H9 (cell line): ENCODE measurements at regions not wholly inside any gene's neighbourhood (a gene's known extent, or its start where the extent isn't known, plus 50 kb on each side); places are given as distances from the start of the nearest gene placed in this dataset.
"Not testable (repeated sequence)": the region's sequence is repeated elsewhere in the genome, so short reads cannot be mapped to it uniquely, and the experiment has no call there.

Source experiments
- DNase-seq: peaks from one replicate; pipeline ENCODE4 v3.0.0-alpha.2; 2017
- H2AFZ ChIP-seq: one replicate; pipeline ENCODE4 v1.6.1; 2013; ENCODE audit warnings: mild to moderate bottlenecking, low read length, control low read depth, moderate library complexity
- H2AK5ac ChIP-seq: 2 replicates; pipeline ENCODE4 v1.6.1; 2013; ENCODE audit warnings: low read length, control low read depth, mixed read lengths; ENCODE audit not compliant: insufficient read length
- H2BK120ac ChIP-seq: one replicate; pipeline ENCODE4 v1.6.1; 2013; ENCODE audit warnings: low read depth, mild to moderate bottlenecking, low read length, control low read depth, inconsistent platforms; ENCODE audit not compliant: poor library complexity, severe bottlenecking
- H2BK12ac ChIP-seq: 2 replicates; pipeline ENCODE4 v1.6.1; 2013; ENCODE audit warnings: low read length, control low read depth, mixed read lengths, low read depth; ENCODE audit not compliant: insufficient read length
- H2BK15ac ChIP-seq: 2 replicates; pipeline ENCODE4 v1.6.1; 2013; ENCODE audit warnings: low read depth, low read length, control low read depth
- H2BK20ac ChIP-seq: one replicate; pipeline ENCODE4 v1.6.1; 2013; ENCODE audit warnings: low read depth, mild to moderate bottlenecking, low read length, control low read depth, inconsistent platforms; ENCODE audit not compliant: poor library complexity, severe bottlenecking
- H2BK5ac ChIP-seq: 2 replicates; pipeline ENCODE4 v1.6.1; 2013; ENCODE audit warnings: low read length, control low read depth, mixed read lengths; ENCODE audit not compliant: insufficient read length
- H3K14ac ChIP-seq: 2 replicates; pipeline ENCODE4 v1.6.1; 2013; ENCODE audit warnings: low read length, control low read depth; ENCODE audit not compliant: insufficient read depth
- H3K18ac ChIP-seq: 2 replicates; pipeline ENCODE4 v1.6.1; 2013; ENCODE audit warnings: low read depth, mild to moderate bottlenecking, mixed read lengths, low read length, control low read depth; ENCODE audit not compliant: insufficient read length
- H3K23ac ChIP-seq: 2 replicates; pipeline ENCODE4 v1.6.1; 2013; ENCODE audit warnings: low read length, control low read depth, mixed read lengths, low read depth; ENCODE audit not compliant: insufficient read length
- H3K23me2 ChIP-seq: 2 replicates; pipeline ENCODE4 v1.6.1; 2013; ENCODE audit warnings: low read depth, mild to moderate bottlenecking, mixed read lengths, low read length, control low read depth; ENCODE audit not compliant: insufficient read length, poor library complexity, severe bottlenecking
- H3K27ac ChIP-seq: 2 replicates; pipeline ENCODE4 v1.5.1; 2013; ENCODE audit warnings: low read length, control low read depth, mixed read lengths, low read depth; ENCODE audit not compliant: insufficient read length
- H3K27me3 ChIP-seq: 2 replicates; pipeline ENCODE4 v1.6.1; 2013; ENCODE audit warnings: low read length, control low read depth, inconsistent platforms; ENCODE audit not compliant: insufficient read depth
- H3K4ac ChIP-seq: 2 replicates; pipeline ENCODE4 v1.6.1; 2013; ENCODE audit warnings: low read depth, mild to moderate bottlenecking, control low read depth, inconsistent platforms, low read length, moderate library complexity
- H3K4me1 ChIP-seq: 2 replicates; pipeline ENCODE4 v1.6.1; 2013; ENCODE audit warnings: low read length, control low read depth, inconsistent platforms; ENCODE audit not compliant: insufficient read depth
- H3K4me2 ChIP-seq: 2 replicates; pipeline ENCODE4 v1.6.1; 2013; ENCODE audit warnings: low read length, control low read depth, mixed read lengths; ENCODE audit not compliant: insufficient read length, insufficient read depth
- H3K56ac ChIP-seq: 2 replicates; pipeline ENCODE4 v1.6.1; 2013; ENCODE audit warnings: low read depth, mild to moderate bottlenecking, mixed read lengths, low read length, control low read depth; ENCODE audit not compliant: insufficient read length
- H3K79me1 ChIP-seq: 2 replicates; pipeline ENCODE4 v1.6.1; 2013; ENCODE audit warnings: low read depth, mild to moderate bottlenecking, moderate library complexity, low read length, control low read depth, inconsistent platforms; ENCODE audit not compliant: insufficient read depth, poor library complexity, severe bottlenecking
- H3K79me2 ChIP-seq: 2 replicates; pipeline ENCODE4 v1.6.1; 2013; ENCODE audit warnings: low read length, control low read depth, inconsistent platforms; ENCODE audit not compliant: insufficient read depth
- H3K9ac ChIP-seq: 2 replicates; pipeline ENCODE4 v1.6.1; 2013; ENCODE audit warnings: low read length, control low read depth, mixed read lengths; ENCODE audit not compliant: insufficient read length; ENCODE audit errors: extremely low read depth
- H3K9me3 ChIP-seq: one replicate; pipeline ENCODE4 v1.6.1; 2013; ENCODE audit warnings: low read depth, low read length, inconsistent platforms; ENCODE audit not compliant: control insufficient read depth
- H3T11ph ChIP-seq: one replicate; pipeline ENCODE4 v1.6.1; 2013; ENCODE audit warnings: mild to moderate bottlenecking, low read length, control low read depth, inconsistent platforms
- H4K20me1 ChIP-seq: one replicate; pipeline ENCODE4 v1.6.1; 2013; ENCODE audit not compliant: control insufficient read depth, insufficient read length, insufficient read depth
- H4K5ac ChIP-seq: 2 replicates; pipeline ENCODE4 v1.6.1; 2013; ENCODE audit warnings: low read depth, mild to moderate bottlenecking, mixed read lengths, low read length, control low read depth; ENCODE audit not compliant: insufficient read length
- H4K8ac ChIP-seq: replicated peaks from 2 replicates; pipeline ENCODE4 v1.6.1; 2013; ENCODE audit warnings: low read length, control low read depth, mixed read lengths, low read depth; ENCODE audit not compliant: insufficient read length
- H4K91ac ChIP-seq: 2 replicates; pipeline ENCODE4 v1.6.1; 2013; ENCODE audit warnings: low read depth, mild to moderate bottlenecking, moderate library complexity, mixed read lengths, low read length, control low read depth; ENCODE audit not compliant: insufficient read length
- H3K27ac Mint-ChIP-seq, 3 experiments: 2 replicates in 2 of 3; 3 replicates in 1 of 3; pipeline ENCODE4 v1.8.0; 2020 to 2021; ENCODE audit warnings: mixed read lengths in 3 of 3, mild to moderate bottlenecking in 1 of 3, moderate library complexity in 1 of 3
- H3K27me3 Mint-ChIP-seq: 2 replicates; pipeline ENCODE4 v1.8.0; 2021; ENCODE audit warnings: low read depth, mild to moderate bottlenecking, moderate library complexity, mixed read lengths
- H3K36me3 Mint-ChIP-seq, 3 experiments: 2 replicates in 2 of 3; 3 replicates in 1 of 3; pipeline ENCODE4 v1.8.0; 2020 to 2021; ENCODE audit warnings: low read depth in 3 of 3, mixed read lengths in 3 of 3; ENCODE audit not compliant: insufficient read depth in 1 of 3
- H3K4me1 Mint-ChIP-seq, 2 experiments: 2 replicates each; pipeline ENCODE4 v1.8.0; 2020; ENCODE audit warnings: mixed read lengths in 2 of 2
- H3K4me3 Mint-ChIP-seq, 2 experiments: 2 replicates in 1 of 2; 3 replicates in 1 of 2; pipeline ENCODE4 v1.8.0; 2020 to 2021; ENCODE audit warnings: mild to moderate bottlenecking in 2 of 2, mixed read lengths in 2 of 2, moderate library complexity in 1 of 2
- H3K9me3 Mint-ChIP-seq, 2 experiments: 2 replicates in 1 of 2; 3 replicates in 1 of 2; pipeline ENCODE4 v1.8.0; 2020; ENCODE audit warnings: mild to moderate bottlenecking in 2 of 2, mixed read lengths in 2 of 2, moderate library complexity in 1 of 2
- WGBS: extraction: QIAGEN DNeasy Blood & Tissue Kit; methylation state at CpG from one replicate; pipeline ENCODE4 v1.1.7; 2013; ENCODE audit warnings: missing lambda C conversion rate, low lambda C conversion rate, mixed read lengths; ENCODE audit not compliant: insufficient read length; ENCODE audit errors: extremely low coverage; 5-methylcytosine and 5-hydroxymethylcytosine counted together
- TF ChIP-seq, protein P1 (sequence below): fragments of 200-600 bp; sonication (generic); conservative IDR thresholded peaks from 3 replicates; pipeline ENCODE4 v1.8.0; 2021; ENCODE audit warnings: antibody characterized with exemption, mild to moderate bottlenecking

DNA sequence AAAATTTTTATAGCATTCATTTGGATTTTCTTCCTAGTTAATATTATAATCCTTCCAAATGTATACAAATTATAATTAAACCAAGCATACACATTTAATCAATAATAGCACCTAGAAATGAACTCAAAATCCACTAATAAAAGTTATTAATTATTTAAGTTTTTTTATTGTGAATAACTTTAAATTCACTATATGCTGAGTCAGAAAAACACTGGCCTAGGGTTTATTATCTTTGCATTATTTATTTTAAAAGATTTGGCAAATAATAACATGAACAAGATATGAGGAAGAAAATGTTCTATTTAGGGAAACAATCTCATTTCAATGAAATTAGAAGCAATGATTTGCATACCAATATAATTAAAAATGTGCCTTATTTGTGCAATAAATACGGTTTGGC, 951.5 kb downstream of the KCNT2 start:
- Histone ChIP-seq H4K5ac (no peak overlapping the region), H4K8ac (no peak overlapping the region), H3K79me1 (no peaks in the 10 kb centered on the region), H2BK120ac (no peak overlapping the region), H3K9ac (no peak overlapping the region), H3K14ac (no peak overlapping the region), H3K4ac (no peak overlapping the region), H2BK15ac (no peak overlapping the region), H2AFZ (no peak overlapping the region), H3K9me3 (no peaks in the 10 kb centered on the region), H3K4me2 (no peak overlapping the region), H2BK12ac (no peak overlapping the region), H3K27me3 (no peaks in the 10 kb centered on the region), H3K56ac (no peak overlapping the region), H2AK5ac (no peak overlapping the region), H4K20me1 (no peaks in the 10 kb centered on the region), H3K27ac (no peak overlapping the region), H3K23me2 (no peaks in the 10 kb centered on the region), H3T11ph (no peak overlapping the region), H2BK20ac (no peak overlapping the region), H3K23ac (no peak overlapping the region), H3K4me1 (no peaks in the 10 kb centered on the region), H3K18ac (no peak overlapping the region), H2BK5ac (no peak overlapping the region), H4K91ac (no peak overlapping the region), H3K79me2 (no peaks in the 10 kb centered on the region)
- DNase-seq, result no peak
- WGBS, result no CpG with 5 or more reads among the region's 1 CpG
- TF ChIP-seq, protein P1, sequence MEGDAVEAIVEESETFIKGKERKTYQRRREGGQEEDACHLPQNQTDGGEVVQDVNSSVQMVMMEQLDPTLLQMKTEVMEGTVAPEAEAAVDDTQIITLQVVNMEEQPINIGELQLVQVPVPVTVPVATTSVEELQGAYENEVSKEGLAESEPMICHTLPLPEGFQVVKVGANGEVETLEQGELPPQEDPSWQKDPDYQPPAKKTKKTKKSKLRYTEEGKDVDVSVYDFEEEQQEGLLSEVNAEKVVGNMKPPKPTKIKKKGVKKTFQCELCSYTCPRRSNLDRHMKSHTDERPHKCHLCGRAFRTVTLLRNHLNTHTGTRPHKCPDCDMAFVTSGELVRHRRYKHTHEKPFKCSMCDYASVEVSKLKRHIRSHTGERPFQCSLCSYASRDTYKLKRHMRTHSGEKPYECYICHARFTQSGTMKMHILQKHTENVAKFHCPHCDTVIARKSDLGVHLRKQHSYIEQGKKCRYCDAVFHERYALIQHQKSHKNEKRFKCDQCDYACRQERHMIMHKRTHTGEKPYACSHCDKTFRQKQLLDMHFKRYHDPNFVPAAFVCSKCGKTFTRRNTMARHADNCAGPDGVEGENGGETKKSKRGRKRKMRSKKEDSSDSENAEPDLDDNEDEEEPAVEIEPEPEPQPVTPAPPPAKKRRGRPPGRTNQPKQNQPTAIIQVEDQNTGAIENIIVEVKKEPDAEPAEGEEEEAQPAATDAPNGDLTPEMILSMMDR, result no peak
- no peaks in the 10 kb centered on the region for H3K36me3 Mint-ChIP-seq
- no peaks in the 10 kb centered on the region for H3K4me1 Mint-ChIP-seq
- H3K9me3 Mint-ChIP-seq, result no peaks in the 10 kb centered on the region; a peak in 1 of 5 replicates
- no peak overlapping the region for H3K4me3 Mint-ChIP-seq
- H3K27ac Mint-ChIP-seq, result no peak overlapping the region
- no peaks in the 10 kb centered on the region for H3K27me3 Mint-ChIP-seq

DNA sequence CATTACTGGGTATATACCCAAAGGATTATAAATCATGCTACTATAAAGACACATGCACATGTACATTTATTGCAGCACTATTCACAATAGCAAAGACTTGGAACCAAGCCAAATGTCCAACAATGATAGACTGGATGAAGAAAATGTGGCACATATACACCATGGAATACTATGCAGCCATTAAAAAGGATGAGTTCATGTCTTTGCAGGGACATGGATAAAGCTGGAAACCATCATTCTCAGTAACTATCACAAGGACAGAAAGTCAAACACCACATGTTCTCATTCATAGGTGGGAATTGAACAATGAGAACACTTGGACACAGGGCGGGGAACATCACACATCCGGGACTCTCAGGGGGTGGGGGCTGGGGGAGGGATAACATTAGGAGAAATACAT, 959.4 kb downstream of the KCNT2 start:
- H4K20me1 ChIP-seq, H3K4me1 ChIP-seq, H3K79me2 ChIP-seq, H4K8ac ChIP-seq, H3T11ph ChIP-seq, H3K9me3 Mint-ChIP-seq, H3K36me3 Mint-ChIP-seq, H3K14ac ChIP-seq, H3K27ac Mint-ChIP-seq, H2AK5ac ChIP-seq, H4K91ac ChIP-seq, H3K4me3 Mint-ChIP-seq, H3K23ac ChIP-seq, H3K27me3 ChIP-seq, H2AFZ ChIP-seq, H3K4me1 Mint-ChIP-seq, H2BK120ac ChIP-seq, H2BK12ac ChIP-seq, H2BK20ac ChIP-seq, H3K27ac ChIP-seq, H3K4me2 ChIP-seq, H3K23me2 ChIP-seq, H3K9ac ChIP-seq, H3K9me3 ChIP-seq, H3K4ac ChIP-seq, DNase-seq, H3K27me3 Mint-ChIP-seq, H3K18ac ChIP-seq, H3K56ac ChIP-seq, H3K79me1 ChIP-seq, H2BK15ac ChIP-seq, H2BK5ac ChIP-seq, H4K5ac ChIP-seq: not testable (repeated sequence)
- no CpG with 5 or more reads among the region's 2 CpGs for WGBS
